ENCODE measurements at regions not wholly inside any gene's neighbourhood (a gene's known extent, or its start where the extent isn't known, plus 50 kb on each side); places are given as distances from the start of the nearest gene placed in this dataset.

- DNase-seq (ENCODE audit: low spot score) = no peak
These were observed 64.9 kb downstream of the CYB561 start for GRCh38 chr17:63381101-63381729.

DNA sequence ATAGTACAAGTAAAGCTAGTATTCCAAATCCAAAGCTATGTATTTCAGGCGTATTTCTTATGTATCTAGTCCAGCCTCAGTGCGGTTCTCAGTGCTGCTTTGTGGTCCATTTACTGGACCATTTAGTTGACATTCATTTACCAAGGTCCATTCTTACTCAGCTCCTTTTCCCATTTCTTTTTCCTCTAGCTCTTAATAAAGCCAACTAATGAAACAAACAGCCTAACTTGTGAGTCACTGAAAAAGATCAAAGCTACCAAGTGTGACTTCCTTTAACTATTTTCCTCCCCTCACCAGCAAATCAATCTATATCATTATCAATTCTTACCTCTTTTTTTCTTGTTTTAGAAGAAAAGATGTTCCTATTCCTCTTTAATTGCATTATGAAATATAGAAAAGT lies 64.0 kb downstream of the CYB561 start:
- no peak for DNase-seq (ENCODE audit: low spot score)

Measured in H4 (cell line).